ENCODE measurements at regions not wholly inside any gene's neighbourhood (a gene's known extent, or its start where the extent isn't known, plus 50 kb on each side); places are given as distances from the start of the nearest gene placed in this dataset.

DNA sequence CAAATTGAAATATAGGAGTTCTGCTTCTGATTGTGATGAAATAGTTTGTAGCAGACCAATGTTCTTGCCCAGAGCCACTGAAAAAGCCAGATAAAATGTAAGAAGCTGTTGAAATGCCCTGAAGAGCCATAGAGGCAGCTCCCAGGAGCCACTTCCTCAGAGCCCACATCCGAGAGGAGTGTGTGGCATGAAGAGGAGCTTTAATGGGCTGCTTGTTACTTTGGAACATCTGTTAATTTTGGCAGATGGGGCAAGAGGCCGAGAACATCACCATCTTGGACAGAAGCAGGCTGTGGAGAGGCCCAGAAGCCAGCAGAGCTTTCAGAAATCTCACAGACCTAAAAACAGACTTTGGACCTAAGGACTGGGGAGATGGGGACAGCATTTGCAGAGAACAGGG is 370.8 kb downstream of the GADD45G start:
- TF ChIP-seq, protein P1, sequence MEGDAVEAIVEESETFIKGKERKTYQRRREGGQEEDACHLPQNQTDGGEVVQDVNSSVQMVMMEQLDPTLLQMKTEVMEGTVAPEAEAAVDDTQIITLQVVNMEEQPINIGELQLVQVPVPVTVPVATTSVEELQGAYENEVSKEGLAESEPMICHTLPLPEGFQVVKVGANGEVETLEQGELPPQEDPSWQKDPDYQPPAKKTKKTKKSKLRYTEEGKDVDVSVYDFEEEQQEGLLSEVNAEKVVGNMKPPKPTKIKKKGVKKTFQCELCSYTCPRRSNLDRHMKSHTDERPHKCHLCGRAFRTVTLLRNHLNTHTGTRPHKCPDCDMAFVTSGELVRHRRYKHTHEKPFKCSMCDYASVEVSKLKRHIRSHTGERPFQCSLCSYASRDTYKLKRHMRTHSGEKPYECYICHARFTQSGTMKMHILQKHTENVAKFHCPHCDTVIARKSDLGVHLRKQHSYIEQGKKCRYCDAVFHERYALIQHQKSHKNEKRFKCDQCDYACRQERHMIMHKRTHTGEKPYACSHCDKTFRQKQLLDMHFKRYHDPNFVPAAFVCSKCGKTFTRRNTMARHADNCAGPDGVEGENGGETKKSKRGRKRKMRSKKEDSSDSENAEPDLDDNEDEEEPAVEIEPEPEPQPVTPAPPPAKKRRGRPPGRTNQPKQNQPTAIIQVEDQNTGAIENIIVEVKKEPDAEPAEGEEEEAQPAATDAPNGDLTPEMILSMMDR (conservative IDR thresholded peaks at IDR 0.05; ENCODE audit: low read length), result no peak
- no peak for TF ChIP-seq EZH2phosphoT487 (IDR thresholded peaks at IDR 0.05; ENCODE audit: borderline replicate concordance, low read depth, low read length)

All from OCI-LY7 (cell line).